Kidney epithelial cell (primary cell): ENCODE measurements at regions not wholly inside any gene's neighbourhood (a gene's known extent, or its start where the extent isn't known, plus 50 kb on each side); places are given as distances from the start of the nearest gene placed in this dataset.

Experiments used
- DNase-seq: peaks from one replicate; pipeline ENCODE4 v3.0.0-alpha.2; 2010; ENCODE audit warnings: low read depth
- H3K27me3 ChIP-seq: 2 replicates; pipeline ENCODE4 v1.6.0; 2011; ENCODE audit warnings: low read length; ENCODE audit not compliant: control insufficient read depth, insufficient read depth
- H3K36me3 ChIP-seq: 2 replicates; pipeline ENCODE4 v1.5.1; 2011; ENCODE audit warnings: low read length; ENCODE audit not compliant: control insufficient read depth, insufficient read depth
- H3K4me3 ChIP-seq: 2 replicates; pipeline ENCODE4 v1.5.1; 2011; ENCODE audit warnings: low read depth, mild to moderate bottlenecking, control low read depth, low read length
- CTCF ChIP-seq: IDR thresholded peaks from 2 replicates; pipeline ENCODE4 v1.5.1; 2011; ENCODE audit warnings: mild to moderate bottlenecking, moderate library complexity, low read length, control low read depth, inconsistent platforms; ENCODE audit not compliant: insufficient read depth, poor library complexity, severe bottlenecking

- TF ChIP-seq CTCF: no peak
- H3K36me3 ChIP-seq: no peaks in the 10 kb centered on the region
- no peak overlapping the region for H3K4me3 ChIP-seq
- DNase-seq: no peak
- H3K27me3 ChIP-seq: no peaks in the 10 kb centered on the region
Observed at GRCh38 chr2:103365071-103365470, 603.2 kb downstream of the TMEM182 start.

- H3K36me3 ChIP-seq: no peaks in the 10 kb centered on the region
- no peak for TF ChIP-seq CTCF
- H3K4me3 ChIP-seq: no peak overlapping the region
- no peaks in the 10 kb centered on the region for H3K27me3 ChIP-seq
- no peak for DNase-seq
Observed at GRCh38 chr2:103367877-103368276, 606.0 kb downstream of the TMEM182 start.

- TF ChIP-seq CTCF: no peak
- H3K4me3 ChIP-seq: no peak overlapping the region
- H3K27me3 ChIP-seq: no peaks in the 10 kb centered on the region
- no peak for DNase-seq
- H3K36me3 ChIP-seq: no peaks in the 10 kb centered on the region
Observed at GRCh38 chr2:103383541-103383940, 621.7 kb downstream of the TMEM182 start.

- TF ChIP-seq CTCF: no peak
- Histone ChIP-seq H3K27me3 (no peaks in the 10 kb centered on the region), H3K4me3 (no peak overlapping the region), H3K36me3 (no peaks in the 10 kb centered on the region)
- no peak for DNase-seq
Observed at GRCh38 chr2:103386872-103387271, 625.0 kb downstream of the TMEM182 start.

- H3K36me3 ChIP-seq: no peaks in the 10 kb centered on the region
- no peak for DNase-seq
- no peak for TF ChIP-seq CTCF
- H3K4me3 ChIP-seq: no peak overlapping the region
- no peaks in the 10 kb centered on the region for H3K27me3 ChIP-seq
Observed at GRCh38 chr2:103387888-103388287, 626.1 kb downstream of the TMEM182 start.

GRCh38 chr2:103396152-103396551, 634.3 kb downstream of the TMEM182 start:
- Histone ChIP-seq H3K4me3 (no peak overlapping the region), H3K27me3 (no peaks in the 10 kb centered on the region), H3K36me3 (no peaks in the 10 kb centered on the region)
- TF ChIP-seq CTCF: no peak
- no peak for DNase-seq
